ENCODE measurements at regions not wholly inside any gene's neighbourhood (a gene's known extent, or its start where the extent isn't known, plus 50 kb on each side); places are given as distances from the start of the nearest gene placed in this dataset.

DNA sequence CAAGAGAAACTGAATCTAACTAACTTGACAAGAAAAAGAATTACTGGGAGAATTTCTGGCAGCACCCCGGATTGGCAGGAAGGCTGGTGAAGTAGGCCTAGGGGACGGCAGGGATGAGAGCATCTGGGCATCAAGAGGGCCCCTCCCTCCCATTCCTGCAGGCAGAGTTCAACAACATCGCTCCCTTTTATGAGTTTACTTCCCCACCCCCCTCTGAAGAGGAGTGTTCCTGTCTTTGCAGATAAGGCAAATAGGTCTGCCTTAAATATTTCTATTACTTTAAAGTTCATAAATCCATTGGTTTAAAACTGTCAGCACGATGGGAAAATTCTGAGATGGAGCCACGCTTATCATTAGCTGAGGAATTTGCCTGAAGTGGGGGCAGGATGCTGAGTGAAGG, 168.7 kb downstream of the TBX5 start:
- TF ChIP-seq, protein P1, sequence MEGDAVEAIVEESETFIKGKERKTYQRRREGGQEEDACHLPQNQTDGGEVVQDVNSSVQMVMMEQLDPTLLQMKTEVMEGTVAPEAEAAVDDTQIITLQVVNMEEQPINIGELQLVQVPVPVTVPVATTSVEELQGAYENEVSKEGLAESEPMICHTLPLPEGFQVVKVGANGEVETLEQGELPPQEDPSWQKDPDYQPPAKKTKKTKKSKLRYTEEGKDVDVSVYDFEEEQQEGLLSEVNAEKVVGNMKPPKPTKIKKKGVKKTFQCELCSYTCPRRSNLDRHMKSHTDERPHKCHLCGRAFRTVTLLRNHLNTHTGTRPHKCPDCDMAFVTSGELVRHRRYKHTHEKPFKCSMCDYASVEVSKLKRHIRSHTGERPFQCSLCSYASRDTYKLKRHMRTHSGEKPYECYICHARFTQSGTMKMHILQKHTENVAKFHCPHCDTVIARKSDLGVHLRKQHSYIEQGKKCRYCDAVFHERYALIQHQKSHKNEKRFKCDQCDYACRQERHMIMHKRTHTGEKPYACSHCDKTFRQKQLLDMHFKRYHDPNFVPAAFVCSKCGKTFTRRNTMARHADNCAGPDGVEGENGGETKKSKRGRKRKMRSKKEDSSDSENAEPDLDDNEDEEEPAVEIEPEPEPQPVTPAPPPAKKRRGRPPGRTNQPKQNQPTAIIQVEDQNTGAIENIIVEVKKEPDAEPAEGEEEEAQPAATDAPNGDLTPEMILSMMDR (IDR thresholded peaks at IDR 0.05): no peak
- TF ChIP-seq EP300 (IDR thresholded peaks at IDR 0.05): no peak
- TF ChIP-seq POLR2A (IDR thresholded peaks at IDR 0.05): no peak

All from gastroesophageal sphincter (tissue), 3 donors.